Esophagus squamous epithelium (tissue), 4 donors: ENCODE measurements at regions not wholly inside any gene's neighbourhood (a gene's known extent, or its start where the extent isn't known, plus 50 kb on each side); places are given as distances from the start of the nearest gene placed in this dataset.

Experiments used
- POLR2A ChIP-seq, 4 donors: fragments of 450-650 bp; IDR thresholded peaks; one replicate each; pipeline ENCODE4 v1.6.1; 2017; ENCODE audit warnings: antibody characterized with exemption in 4 of 4, mild to moderate bottlenecking in 4 of 4, moderate library complexity in 3 of 4
- TF ChIP-seq, protein P1 (sequence below), 6 experiments: fragments of 450-650 bp in 4 of 6; fragments of 200-600 bp in 2 of 6; sonication (generic) in 2 of 6; IDR thresholded peaks; one replicate each; pipeline ENCODE4 v1.5.1; 2016 to 2019; ENCODE audit warnings: antibody characterized with exemption in 6 of 6, mild to moderate bottlenecking in 4 of 6, moderate library complexity in 4 of 6

DNA sequence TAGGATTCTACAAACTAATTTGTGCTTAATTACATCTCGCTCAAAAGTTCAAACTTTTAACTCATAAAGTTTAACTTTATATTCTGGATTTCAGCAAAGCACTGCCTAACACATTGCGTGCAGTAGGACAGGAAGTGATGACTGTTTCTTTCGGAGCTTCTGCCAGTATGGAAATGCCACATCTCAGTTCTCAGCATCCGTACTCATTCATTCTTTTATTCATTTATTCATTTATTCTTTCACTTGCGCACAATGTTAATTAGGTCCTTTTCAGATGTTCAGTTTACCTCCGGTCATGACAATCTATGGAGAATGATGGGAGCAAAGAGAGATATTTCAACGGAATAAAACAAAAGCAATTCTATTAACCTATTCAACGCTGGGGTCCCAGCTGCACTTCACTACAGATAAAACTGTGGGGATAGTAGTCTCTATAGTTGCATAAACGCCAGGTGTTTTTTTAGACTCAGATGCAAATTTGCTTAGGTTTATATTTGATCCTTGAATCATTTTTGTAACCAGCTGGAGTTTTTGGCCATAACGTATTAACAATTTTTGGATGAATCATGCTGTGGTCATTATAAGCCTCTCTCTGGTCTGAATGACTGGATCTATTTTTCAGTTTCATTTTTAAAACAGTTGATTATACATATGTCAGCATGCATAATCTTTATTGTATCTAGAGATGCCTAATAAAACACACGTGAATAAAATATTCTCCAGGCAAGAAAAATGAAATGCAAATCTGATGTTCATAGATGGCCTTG, 143.9 kb downstream of the KCNJ2 start:
- TF ChIP-seq, protein P1, sequence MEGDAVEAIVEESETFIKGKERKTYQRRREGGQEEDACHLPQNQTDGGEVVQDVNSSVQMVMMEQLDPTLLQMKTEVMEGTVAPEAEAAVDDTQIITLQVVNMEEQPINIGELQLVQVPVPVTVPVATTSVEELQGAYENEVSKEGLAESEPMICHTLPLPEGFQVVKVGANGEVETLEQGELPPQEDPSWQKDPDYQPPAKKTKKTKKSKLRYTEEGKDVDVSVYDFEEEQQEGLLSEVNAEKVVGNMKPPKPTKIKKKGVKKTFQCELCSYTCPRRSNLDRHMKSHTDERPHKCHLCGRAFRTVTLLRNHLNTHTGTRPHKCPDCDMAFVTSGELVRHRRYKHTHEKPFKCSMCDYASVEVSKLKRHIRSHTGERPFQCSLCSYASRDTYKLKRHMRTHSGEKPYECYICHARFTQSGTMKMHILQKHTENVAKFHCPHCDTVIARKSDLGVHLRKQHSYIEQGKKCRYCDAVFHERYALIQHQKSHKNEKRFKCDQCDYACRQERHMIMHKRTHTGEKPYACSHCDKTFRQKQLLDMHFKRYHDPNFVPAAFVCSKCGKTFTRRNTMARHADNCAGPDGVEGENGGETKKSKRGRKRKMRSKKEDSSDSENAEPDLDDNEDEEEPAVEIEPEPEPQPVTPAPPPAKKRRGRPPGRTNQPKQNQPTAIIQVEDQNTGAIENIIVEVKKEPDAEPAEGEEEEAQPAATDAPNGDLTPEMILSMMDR (IDR thresholded peaks at IDR 0.05) = no peak
- TF ChIP-seq POLR2A (IDR thresholded peaks at IDR 0.05) = no peak
